Nephron (organoid): ENCODE measurements at regions not wholly inside any gene's neighbourhood (a gene's known extent, or its start where the extent isn't known, plus 50 kb on each side); places are given as distances from the start of the nearest gene placed in this dataset.
A peak's percentile ranks its signal among the peaks of the same experiment; 100 is the strongest.

ENCODE experiments used
- H3K27ac Mint-ChIP-seq, 3 experiments: 2 replicates each; pipeline ENCODE4 v1.8.0; 2020; ENCODE audit warnings: mixed read lengths in 3 of 3, mild to moderate bottlenecking in 2 of 3, moderate library complexity in 1 of 3
- H3K27me3 Mint-ChIP-seq: 2 replicates; pipeline ENCODE4 v1.8.0; 2021; ENCODE audit warnings: low read depth, mild to moderate bottlenecking, moderate library complexity, mixed read lengths
- H3K36me3 Mint-ChIP-seq: 2 replicates; pipeline ENCODE4 v1.8.0; 2020; ENCODE audit warnings: low read depth, mixed read lengths
- H3K4me1 Mint-ChIP-seq: 2 replicates; pipeline ENCODE4 v1.8.0; 2020; ENCODE audit warnings: mixed read lengths
- H3K4me3 Mint-ChIP-seq, 3 experiments: 2 replicates each; pipeline ENCODE4 v1.8.0; 2020; ENCODE audit warnings: mild to moderate bottlenecking in 3 of 3, mixed read lengths in 3 of 3, moderate library complexity in 2 of 3
- H3K9me3 Mint-ChIP-seq: 2 replicates; pipeline ENCODE4 v1.8.0; 2020; ENCODE audit warnings: mixed read lengths
- CTCF ChIP-seq, 3 experiments: fragments of 200-600 bp; sonication (generic); IDR thresholded peaks; one replicate each; pipeline ENCODE4 v1.5.0; 2021; ENCODE audit warnings: antibody characterized with exemption in 3 of 3; ENCODE audit not compliant: unreplicated experiment in 3 of 3

GRCh38 chr13:39244561-39245230, 206.4 kb downstream of the NHLRC3 start:
- H3K4me3 Mint-ChIP-seq, result no peak overlapping the region

GRCh38 chr13:39245688-39246087, 207.4 kb downstream of the NHLRC3 start:
- H3K27ac Mint-ChIP-seq, result no peak overlapping the region
- no peaks in the 10 kb centered on the region for H3K9me3 Mint-ChIP-seq
- no peaks in the 10 kb centered on the region for H3K36me3 Mint-ChIP-seq
- no peak for TF ChIP-seq CTCF (IDR thresholded peaks at IDR 0.05; ENCODE audit: unreplicated experiment in 3 of 3)
- H3K4me1 Mint-ChIP-seq, result peaks cover 12% of the 10 kb centered on the region
- H3K27me3 Mint-ChIP-seq, result peaks cover 3% of the 10 kb centered on the region
- no peak overlapping the region for H3K4me3 Mint-ChIP-seq

More at GRCh38 chr13:39244561-39245230, 206.4 kb downstream of the NHLRC3 start:
- peaks cover 3% of the 10 kb centered on the region for H3K27me3 Mint-ChIP-seq
- H3K36me3 Mint-ChIP-seq, result no peaks in the 10 kb centered on the region
- peak overlapping the region in 1 of 3 experiments; percentile 8 for H3K27ac Mint-ChIP-seq
- TF ChIP-seq CTCF (IDR thresholded peaks at IDR 0.05; ENCODE audit: unreplicated experiment in 3 of 3), result no peak
- H3K4me1 Mint-ChIP-seq, result peaks cover 12% of the 10 kb centered on the region
- H3K9me3 Mint-ChIP-seq, result no peaks in the 10 kb centered on the region

- no peak for TF ChIP-seq CTCF (IDR thresholded peaks at IDR 0.05; ENCODE audit: unreplicated experiment in 3 of 3)
- Mint-ChIP-seq H3K36me3 (no peaks in the 10 kb centered on the region), H3K9me3 (peaks cover 3% of the 10 kb centered on the region), H3K27ac (no peak overlapping the region), H3K4me3 (no peak overlapping the region), H3K27me3 (peaks cover 3% of the 10 kb centered on the region), H3K4me1 (peaks cover 17% of the 10 kb centered on the region)
These were observed 211.7 kb downstream of the NHLRC3 start for GRCh38 chr13:39249982-39250381.

GRCh38 chr13:39250440-39250839, 212.2 kb downstream of the NHLRC3 start:
- Mint-ChIP-seq H3K9me3 (peaks cover 3% of the 10 kb centered on the region), H3K27me3 (peaks cover under 1% of the 10 kb centered on the region), H3K36me3 (no peaks in the 10 kb centered on the region), H3K4me3 (no peak overlapping the region), H3K27ac (no peak overlapping the region), H3K4me1 (peaks cover 16% of the 10 kb centered on the region)
- TF ChIP-seq CTCF (IDR thresholded peaks at IDR 0.05; ENCODE audit: unreplicated experiment in 3 of 3), result no peak

- H3K27ac Mint-ChIP-seq, result no peak overlapping the region
- no peak for TF ChIP-seq CTCF (IDR thresholded peaks at IDR 0.05; ENCODE audit: unreplicated experiment in 3 of 3)
- H3K27me3 Mint-ChIP-seq, result no peaks in the 10 kb centered on the region
- peaks cover 3% of the 10 kb centered on the region for H3K9me3 Mint-ChIP-seq
- no peaks in the 10 kb centered on the region for H3K36me3 Mint-ChIP-seq
- peaks cover 10% of the 10 kb centered on the region for H3K4me1 Mint-ChIP-seq
- no peak overlapping the region for H3K4me3 Mint-ChIP-seq
These were observed 213.1 kb downstream of the NHLRC3 start for GRCh38 chr13:39251340-39251739.

GRCh38 chr13:39253774-39254173, 215.5 kb downstream of the NHLRC3 start:
- H3K27me3 Mint-ChIP-seq, result no peaks in the 10 kb centered on the region
- no peaks in the 10 kb centered on the region for H3K36me3 Mint-ChIP-seq
- H3K4me1 Mint-ChIP-seq, result peaks cover 17% of the 10 kb centered on the region
- H3K4me3 Mint-ChIP-seq, result no peak overlapping the region
- H3K27ac Mint-ChIP-seq, result peak overlapping the region in 2 of 3 experiments; percentile 43 to 81
- H3K9me3 Mint-ChIP-seq, result peaks cover 3% of the 10 kb centered on the region
- no peak for TF ChIP-seq CTCF (IDR thresholded peaks at IDR 0.05; ENCODE audit: unreplicated experiment in 3 of 3)
